GM18861 (cell line): ENCODE measurements at regions not wholly inside any gene's neighbourhood (a gene's known extent, or its start where the extent isn't known, plus 50 kb on each side); places are given as distances from the start of the nearest gene placed in this dataset.

ENCODE experiments used
- ATAC-seq: cut with Tn5 transposase; IDR thresholded peaks from one replicate; pipeline ENCODE4 v1.9.1; 2021; ENCODE audit not compliant: unreplicated experiment

GRCh38 chr13:58160980-58161379 lies 529.4 kb downstream of the PCDH17 start:
- no peak for ATAC-seq

GRCh38 chr13:58165617-58166016 lies 534.1 kb downstream of the PCDH17 start:
- no peak for ATAC-seq

GRCh38 chr13:58181111-58181510 lies 549.6 kb downstream of the PCDH17 start:
- ATAC-seq = no peak

- ATAC-seq = no peak
Measured at GRCh38 chr13:58187881-58188280, 556.3 kb downstream of the PCDH17 start.

GRCh38 chr13:58190577-58190976 lies 559.0 kb downstream of the PCDH17 start:
- ATAC-seq = no peak

DNA sequence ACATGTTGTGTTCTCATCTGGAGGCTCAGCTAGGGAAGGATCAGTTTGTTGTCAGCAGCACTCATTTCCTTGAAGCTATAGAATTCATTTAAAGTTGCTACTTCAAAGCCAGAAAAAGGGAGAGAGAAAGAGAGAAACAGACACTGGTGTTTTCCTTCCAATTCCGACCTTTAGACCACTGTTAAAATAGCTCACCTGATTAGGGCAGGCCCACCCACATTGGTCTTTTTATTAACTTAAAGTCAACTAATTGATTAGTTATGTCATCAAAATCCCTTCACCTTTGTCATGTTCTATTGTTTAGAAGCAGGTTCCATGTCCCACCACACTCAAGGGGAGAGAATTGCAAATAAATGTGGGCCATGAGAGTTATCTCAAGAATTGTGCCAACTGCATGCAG lies 560.2 kb downstream of the PCDH17 start:
- no peak for ATAC-seq

- ATAC-seq = no peak
Measured at GRCh38 chr13:58202099-58202498, 570.6 kb downstream of the PCDH17 start.

- ATAC-seq = no peak
Measured at GRCh38 chr13:58207501-58207900, 576.0 kb downstream of the PCDH17 start.

DNA sequence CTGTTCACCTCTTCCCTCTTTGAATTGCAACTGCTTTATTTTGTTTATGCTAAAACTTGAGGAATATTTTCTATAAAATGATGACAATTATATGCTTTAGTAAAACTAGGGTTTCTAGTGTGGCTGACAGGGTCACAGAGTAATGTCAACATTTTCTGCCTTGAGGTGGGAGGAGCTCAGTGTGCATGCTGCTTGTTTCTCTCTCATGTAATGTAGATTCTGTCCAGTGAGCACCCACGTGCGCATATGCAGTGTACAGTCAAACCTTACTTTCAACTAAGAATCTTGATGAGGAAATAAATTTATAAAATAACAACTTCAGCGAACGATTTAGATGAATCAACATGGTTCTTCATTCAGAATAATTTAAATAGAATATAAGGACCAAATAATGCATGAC lies 603.9 kb downstream of the PCDH17 start:
- no peak for ATAC-seq

GRCh38 chr13:58238972-58239773 lies 607.6 kb downstream of the PCDH17 start:
- no peak for ATAC-seq

DNA sequence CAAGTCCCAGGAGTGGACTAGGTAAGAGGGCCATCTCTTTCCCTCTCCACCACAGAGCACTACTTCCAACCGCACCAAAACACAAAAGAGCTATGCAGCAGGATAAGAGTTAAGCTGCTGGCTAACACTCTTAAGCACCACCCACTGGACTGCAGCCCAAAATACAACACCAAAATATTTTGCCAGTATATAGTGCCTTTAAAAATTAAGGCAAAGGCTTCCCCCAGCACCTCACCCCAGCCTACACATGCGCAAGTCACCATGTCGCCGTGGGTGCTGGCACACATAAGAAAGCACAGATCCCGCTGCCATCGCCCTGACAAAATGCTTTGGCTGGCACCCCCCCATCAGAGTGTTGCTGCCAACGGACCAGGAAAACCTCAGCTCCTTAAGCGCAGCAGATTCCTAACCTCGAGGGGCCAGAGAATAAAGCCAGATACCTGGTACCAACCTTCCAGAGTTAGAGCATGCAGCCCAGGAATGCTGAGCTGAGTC lies 608.3 kb downstream of the PCDH17 start:
- ATAC-seq = no peak

DNA sequence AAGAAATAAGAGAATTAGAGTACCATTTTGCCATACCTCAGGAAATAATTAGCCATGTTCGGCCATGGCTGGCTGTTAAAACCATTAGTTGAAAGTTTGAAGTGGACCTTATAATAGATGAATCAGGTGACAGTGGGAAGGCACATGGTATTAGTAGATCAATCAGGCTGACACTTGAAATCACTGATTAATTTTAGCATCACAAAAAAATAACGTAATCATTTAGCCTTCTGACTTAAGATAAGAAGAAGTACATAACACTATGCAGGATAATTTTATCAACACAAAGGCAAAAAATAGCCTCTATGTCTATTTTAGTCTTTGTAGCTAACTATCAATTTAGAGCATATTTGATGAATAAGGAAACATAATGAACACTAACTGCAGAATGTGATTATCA lies 615.5 kb downstream of the PCDH17 start:
- ATAC-seq = no peak

GRCh38 chr13:58254943-58255342 lies 623.4 kb downstream of the PCDH17 start:
- ATAC-seq = no peak

GRCh38 chr13:58266271-58266670 lies 634.7 kb downstream of the PCDH17 start:
- no peak for ATAC-seq

DNA sequence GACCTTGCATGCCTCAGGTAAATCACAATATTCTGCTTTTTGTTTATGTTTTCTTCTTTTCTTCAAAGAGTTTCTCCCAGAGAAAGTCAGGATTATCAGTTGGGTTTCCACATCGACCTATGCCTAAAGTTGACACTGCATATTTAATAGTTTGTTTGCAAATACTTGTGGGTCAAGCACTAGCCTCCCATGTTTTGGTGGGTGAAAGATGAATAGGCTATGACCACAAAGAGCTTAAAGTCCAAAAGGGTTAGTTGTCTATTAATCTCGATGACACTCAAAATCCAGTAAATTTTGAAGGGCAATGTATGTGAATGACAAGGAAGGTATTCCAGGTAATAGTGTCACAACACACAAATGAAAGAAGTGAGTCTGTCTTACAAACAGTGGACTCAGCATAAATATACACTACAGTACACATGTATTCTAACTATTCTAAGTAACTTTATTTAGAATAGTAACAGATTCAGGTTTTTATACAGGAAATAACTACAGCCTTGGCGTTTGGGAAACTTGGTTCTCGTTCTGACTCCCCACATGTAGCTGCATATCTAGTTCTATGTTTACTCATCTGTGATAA lies 667.1 kb downstream of the PCDH17 start:
- no peak for ATAC-seq

- ATAC-seq = no peak
Measured at GRCh38 chr13:58300224-58300623, 668.7 kb downstream of the PCDH17 start.

DNA sequence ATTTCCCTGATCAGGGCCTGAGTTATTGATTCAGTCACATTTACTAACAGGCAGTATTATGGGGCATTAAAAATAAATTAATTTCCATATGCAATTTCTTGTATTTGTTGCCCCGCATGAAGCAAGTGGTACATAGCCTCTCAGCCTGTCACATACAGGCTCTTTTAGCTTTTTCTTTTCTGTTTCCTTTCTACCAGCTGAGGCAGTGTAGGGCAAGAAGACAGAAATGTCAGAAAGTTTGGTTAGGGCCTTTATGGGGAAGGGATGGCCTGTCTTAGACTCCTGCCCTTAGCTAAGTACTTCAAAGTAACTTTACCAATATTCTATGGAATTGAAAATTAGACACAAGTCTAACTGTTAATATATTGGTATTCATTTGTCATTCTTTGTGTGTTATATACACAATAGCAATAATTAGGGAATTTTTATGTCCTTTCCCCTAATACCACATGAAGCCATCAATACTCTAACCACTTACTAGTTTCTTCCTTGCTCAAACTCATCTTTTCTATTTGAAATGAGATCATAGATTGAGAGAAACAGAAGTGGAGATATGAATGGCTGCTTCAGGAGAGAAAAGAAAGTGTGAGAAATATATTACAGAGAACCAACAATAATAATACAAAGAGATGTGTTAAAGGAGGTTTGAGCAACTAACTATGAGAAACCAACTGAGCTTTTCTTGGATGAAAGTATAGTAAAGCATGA lies 669.6 kb downstream of the PCDH17 start:
- no peak for ATAC-seq

DNA sequence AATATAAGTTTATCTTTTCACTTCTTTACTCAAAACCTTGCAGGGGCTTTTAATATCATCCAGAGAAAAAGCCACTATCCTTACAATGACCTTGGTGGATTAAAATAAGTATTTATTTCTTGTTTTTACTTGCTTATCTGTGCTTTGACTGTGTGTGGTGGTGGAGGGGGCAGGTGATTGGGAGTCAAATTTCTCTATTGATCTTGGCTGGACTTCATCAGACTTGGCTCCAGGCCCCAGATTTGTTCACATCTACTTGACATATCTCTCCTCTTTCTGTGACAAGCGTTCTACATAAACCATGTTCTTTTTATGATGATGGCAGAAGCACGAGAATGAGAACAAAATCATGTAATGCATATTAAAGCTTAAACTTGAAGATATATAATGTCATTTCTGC lies 670.8 kb downstream of the PCDH17 start:
- ATAC-seq = no peak

DNA sequence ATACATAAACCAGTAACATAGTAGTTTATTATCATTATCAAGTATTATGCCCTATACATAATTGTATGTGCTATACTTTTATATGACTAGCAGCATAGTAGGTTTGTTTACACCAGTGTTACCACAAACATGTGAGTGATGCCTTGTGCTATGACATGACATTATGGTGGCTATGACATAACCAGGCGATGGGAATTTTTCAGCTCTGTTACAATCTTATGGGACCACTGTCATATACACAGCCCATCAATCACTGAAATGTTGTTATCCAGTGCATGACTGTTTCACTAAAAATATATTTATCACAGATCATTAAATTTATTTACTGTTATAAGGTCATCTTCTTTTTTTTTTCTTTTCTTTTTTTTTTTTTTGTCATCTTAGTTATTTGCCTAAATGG lies 674.5 kb downstream of the PCDH17 start:
- no peak for ATAC-seq

DNA sequence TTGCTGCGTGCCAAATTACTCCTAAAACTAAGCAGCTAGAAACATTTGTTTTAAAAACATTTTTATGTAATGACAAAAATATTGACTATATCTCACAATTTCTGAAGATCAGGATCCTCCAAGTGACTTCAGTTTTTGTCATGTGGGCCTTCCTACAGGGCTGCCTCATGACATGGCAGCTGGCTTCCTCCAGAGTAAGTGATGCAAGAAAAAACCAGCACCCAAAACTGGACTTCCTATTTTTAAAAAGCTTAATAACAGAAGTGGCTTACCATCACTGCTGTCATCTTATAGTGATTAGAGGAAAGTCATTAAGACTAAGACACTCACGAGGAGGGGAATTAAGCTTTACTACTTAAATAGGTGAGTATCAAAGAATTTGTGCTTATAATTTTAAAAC lies 681.7 kb downstream of the PCDH17 start:
- ATAC-seq = no peak

DNA sequence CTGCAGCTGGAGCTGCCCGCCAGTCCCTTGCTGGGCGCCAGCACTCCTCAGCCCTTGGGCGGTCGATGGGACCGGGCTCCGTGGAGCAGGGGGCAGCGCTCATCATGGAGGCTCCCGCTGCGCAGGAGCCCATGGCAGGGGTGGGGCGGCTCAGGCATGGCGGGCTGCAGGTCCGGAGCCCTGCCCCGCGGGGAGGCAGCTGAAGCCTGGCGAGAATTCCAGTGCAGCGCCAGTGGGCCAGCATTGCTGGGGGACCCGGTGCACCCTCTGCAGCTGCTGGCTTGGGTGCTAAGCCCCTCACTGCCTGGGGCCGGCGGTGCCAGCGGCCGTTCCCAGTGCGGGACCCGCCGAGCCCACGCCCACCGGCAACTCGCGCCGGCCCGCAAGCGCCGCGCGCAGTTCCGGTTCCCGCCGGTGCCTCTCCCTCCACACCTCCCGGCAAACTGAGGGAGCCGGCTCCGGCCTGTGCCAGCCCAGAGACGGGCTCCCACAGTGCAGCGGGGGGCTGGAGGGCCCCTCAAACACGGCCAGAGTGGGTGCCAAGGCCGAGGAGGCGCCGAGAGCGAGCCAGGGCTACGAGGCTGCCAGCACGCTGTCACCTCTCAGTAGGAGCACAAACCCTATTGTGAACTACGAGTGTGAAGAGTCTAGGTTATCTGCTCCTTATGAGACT lies 687.1 kb downstream of the PCDH17 start:
- ATAC-seq = no peak
